Astrocyte (in vitro differentiated cells and primary cell): ENCODE measurements at regions not wholly inside any gene's neighbourhood (a gene's known extent, or its start where the extent isn't known, plus 50 kb on each side); places are given as distances from the start of the nearest gene placed in this dataset.

ENCODE experiments used
- DNase-seq: peaks from one replicate; pipeline ENCODE4 v3.0.0-alpha.2; 2010; ENCODE audit warnings: low read depth
- FAIRE-seq: peaks from 2 replicates; lab custom pipeline; 2011; peaks lifted over from hg19 to GRCh38; lab: Jason Lieb, UNC
- H2AFZ ChIP-seq: 2 replicates; pipeline ENCODE4 v1.6.0; 2012; ENCODE audit warnings: low read depth, low read length, inconsistent platforms
- H3K27ac ChIP-seq: 2 replicates; pipeline ENCODE4 v1.5.1; 2011; ENCODE audit warnings: low read depth, low read length, inconsistent platforms
- H3K27me3 ChIP-seq: 2 replicates; pipeline ENCODE4 v1.6.0; 2011; ENCODE audit warnings: low read length, inconsistent platforms; ENCODE audit not compliant: insufficient read depth
- H3K36me3 ChIP-seq: 2 replicates; pipeline ENCODE4 v1.5.1; 2011; ENCODE audit warnings: low read length, inconsistent platforms; ENCODE audit not compliant: insufficient read depth
- H3K4me1 ChIP-seq: 2 replicates; pipeline ENCODE4 v1.5.1; 2011; ENCODE audit warnings: low read length, inconsistent platforms; ENCODE audit not compliant: insufficient read depth
- H3K4me2 ChIP-seq: 2 replicates; pipeline ENCODE4 v1.6.0; 2012; ENCODE audit warnings: low read length, inconsistent platforms
- H3K4me3 ChIP-seq: 2 replicates; pipeline ENCODE4 v1.5.1; 2011; ENCODE audit warnings: low read depth, mild to moderate bottlenecking, low read length, inconsistent platforms; ENCODE audit not compliant: insufficient read depth
- H3K79me2 ChIP-seq: 2 replicates; pipeline ENCODE4 v1.6.0; 2012; ENCODE audit warnings: mild to moderate bottlenecking, low read length, inconsistent platforms; ENCODE audit not compliant: insufficient read depth
- H3K9ac ChIP-seq: 2 replicates; pipeline ENCODE4 v1.6.0; 2012; ENCODE audit warnings: mild to moderate bottlenecking, low read length, inconsistent platforms
- H3K9me3 ChIP-seq: 2 replicates; pipeline ENCODE4 v1.5.1; 2012; ENCODE audit warnings: low read depth, mild to moderate bottlenecking, low read length, inconsistent platforms; ENCODE audit not compliant: insufficient read depth
- H4K20me1 ChIP-seq: 2 replicates; pipeline ENCODE4 v1.6.0; 2012; ENCODE audit warnings: low read length, inconsistent platforms; ENCODE audit not compliant: insufficient read depth
- H3K27ac Mint-ChIP-seq: one replicate; pipeline ENCODE4 v1.8.0; 2021; ENCODE audit warnings: mild to moderate bottlenecking, mixed read lengths; ENCODE audit not compliant: unreplicated experiment
- H3K27me3 Mint-ChIP-seq: one replicate; pipeline ENCODE4 v1.8.0; 2021; ENCODE audit warnings: low read depth, mixed read lengths; ENCODE audit not compliant: unreplicated experiment
- H3K36me3 Mint-ChIP-seq: one replicate; pipeline ENCODE4 v1.8.0; 2021; ENCODE audit warnings: low read depth, mixed read lengths; ENCODE audit not compliant: unreplicated experiment
- H3K4me1 Mint-ChIP-seq: one replicate; pipeline ENCODE4 v1.8.0; 2021; ENCODE audit warnings: low read depth, mixed read lengths; ENCODE audit not compliant: unreplicated experiment
- H3K4me3 Mint-ChIP-seq: one replicate; pipeline ENCODE4 v1.8.0; 2021; ENCODE audit warnings: mild to moderate bottlenecking, moderate library complexity, mixed read lengths; ENCODE audit not compliant: unreplicated experiment
- H3K9me3 Mint-ChIP-seq: one replicate; pipeline ENCODE4 v1.8.0; 2021; ENCODE audit warnings: mild to moderate bottlenecking, mixed read lengths; ENCODE audit not compliant: unreplicated experiment
- EZH2 ChIP-seq: IDR thresholded peaks from 2 replicates; pipeline ENCODE4 v1.6.1; 2012; ENCODE audit warnings: mild to moderate bottlenecking, low read length, inconsistent platforms; ENCODE audit not compliant: insufficient read depth
- TF ChIP-seq, protein P1 (sequence below): IDR thresholded peaks from 2 replicates; pipeline ENCODE4 v1.5.1; 2011; ENCODE audit warnings: low read depth, mild to moderate bottlenecking, inconsistent platforms, low read length, moderate library complexity; ENCODE audit not compliant: insufficient read depth

DNA sequence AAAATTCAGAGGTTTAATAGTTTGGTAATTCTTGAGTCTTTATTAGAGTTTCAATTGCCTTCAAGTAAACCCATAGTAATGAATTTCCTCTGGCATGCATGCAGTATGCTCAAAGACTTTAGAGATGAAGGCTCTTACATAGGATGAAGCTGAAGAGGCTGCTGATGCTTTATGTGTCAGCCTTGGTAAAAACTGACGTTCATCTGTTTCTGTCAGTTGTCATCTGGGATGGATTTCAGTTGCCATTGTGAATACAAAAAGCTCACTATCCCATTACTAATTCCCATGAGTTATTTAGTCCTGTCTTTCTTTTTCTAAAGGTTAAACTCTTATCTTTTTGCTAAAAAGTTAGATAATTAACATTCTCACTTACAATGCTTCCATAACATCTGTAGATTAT lies 136.9 kb upstream of the GBE1 start:
- no peaks in the 10 kb centered on the region for H3K36me3 Mint-ChIP-seq
- no peaks in the 10 kb centered on the region for H3K79me2 ChIP-seq
- H3K4me3 Mint-ChIP-seq = no peak overlapping the region
- no peak overlapping the region for H3K27ac Mint-ChIP-seq
- H3K4me3 ChIP-seq = no peak overlapping the region
- DNase-seq (no peak), FAIRE-seq (no peak)
- H3K27ac ChIP-seq = no peak overlapping the region
- H3K36me3 ChIP-seq = no peaks in the 10 kb centered on the region
- no peaks in the 10 kb centered on the region for H3K4me1 ChIP-seq
- no peak overlapping the region for H3K4me2 ChIP-seq
- H3K27me3 Mint-ChIP-seq = no peaks in the 10 kb centered on the region
- no peaks in the 10 kb centered on the region for H3K9me3 ChIP-seq
- H3K4me1 Mint-ChIP-seq = no peaks in the 10 kb centered on the region
- TF ChIP-seq EZH2 = no peak
- TF ChIP-seq, protein P1, sequence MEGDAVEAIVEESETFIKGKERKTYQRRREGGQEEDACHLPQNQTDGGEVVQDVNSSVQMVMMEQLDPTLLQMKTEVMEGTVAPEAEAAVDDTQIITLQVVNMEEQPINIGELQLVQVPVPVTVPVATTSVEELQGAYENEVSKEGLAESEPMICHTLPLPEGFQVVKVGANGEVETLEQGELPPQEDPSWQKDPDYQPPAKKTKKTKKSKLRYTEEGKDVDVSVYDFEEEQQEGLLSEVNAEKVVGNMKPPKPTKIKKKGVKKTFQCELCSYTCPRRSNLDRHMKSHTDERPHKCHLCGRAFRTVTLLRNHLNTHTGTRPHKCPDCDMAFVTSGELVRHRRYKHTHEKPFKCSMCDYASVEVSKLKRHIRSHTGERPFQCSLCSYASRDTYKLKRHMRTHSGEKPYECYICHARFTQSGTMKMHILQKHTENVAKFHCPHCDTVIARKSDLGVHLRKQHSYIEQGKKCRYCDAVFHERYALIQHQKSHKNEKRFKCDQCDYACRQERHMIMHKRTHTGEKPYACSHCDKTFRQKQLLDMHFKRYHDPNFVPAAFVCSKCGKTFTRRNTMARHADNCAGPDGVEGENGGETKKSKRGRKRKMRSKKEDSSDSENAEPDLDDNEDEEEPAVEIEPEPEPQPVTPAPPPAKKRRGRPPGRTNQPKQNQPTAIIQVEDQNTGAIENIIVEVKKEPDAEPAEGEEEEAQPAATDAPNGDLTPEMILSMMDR = no peak
- peaks cover 2% of the 10 kb centered on the region for H3K9me3 Mint-ChIP-seq
- no peak overlapping the region for H2AFZ ChIP-seq
- no peaks in the 10 kb centered on the region for H4K20me1 ChIP-seq
- H3K9ac ChIP-seq = no peak overlapping the region
- H3K27me3 ChIP-seq = no peaks in the 10 kb centered on the region

DNA sequence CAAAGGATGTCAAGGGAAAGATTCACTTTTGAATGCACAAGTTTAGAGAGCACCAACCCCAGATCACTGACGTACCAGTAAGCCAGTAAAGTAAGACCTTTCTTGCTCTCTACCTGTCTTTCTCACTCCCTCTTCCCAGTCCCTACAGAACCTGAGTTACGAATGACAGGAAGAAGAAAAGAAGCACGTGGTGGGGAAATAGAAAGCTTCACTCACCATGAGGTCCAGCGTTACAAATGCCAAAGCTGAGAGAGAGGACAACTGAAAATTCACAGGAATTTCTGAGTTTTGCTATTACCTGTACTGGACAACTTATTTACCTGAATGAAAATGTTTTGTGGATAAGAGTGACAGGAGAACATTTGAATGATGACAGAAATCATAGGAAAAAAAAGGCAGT lies 133.2 kb upstream of the GBE1 start:
- FAIRE-seq (no peak), DNase-seq (no peak)
- Histone ChIP-seq H3K27me3 (no peaks in the 10 kb centered on the region), H3K4me2 (no peak overlapping the region), H3K79me2 (no peaks in the 10 kb centered on the region), H3K27ac (no peak overlapping the region), H3K4me3 (no peak overlapping the region), H3K4me1 (no peaks in the 10 kb centered on the region), H4K20me1 (no peaks in the 10 kb centered on the region), H3K9me3 (no peaks in the 10 kb centered on the region), H3K36me3 (no peaks in the 10 kb centered on the region), H3K9ac (no peak overlapping the region), H2AFZ (no peak overlapping the region)
- Mint-ChIP-seq H3K27ac (no peak overlapping the region), H3K4me3 (no peak overlapping the region), H3K4me1 (no peaks in the 10 kb centered on the region), H3K9me3 (peaks cover 2% of the 10 kb centered on the region), H3K27me3 (no peaks in the 10 kb centered on the region), H3K36me3 (no peaks in the 10 kb centered on the region)
- no peak for TF ChIP-seq EZH2
- TF ChIP-seq, protein P1 = no peak

DNA sequence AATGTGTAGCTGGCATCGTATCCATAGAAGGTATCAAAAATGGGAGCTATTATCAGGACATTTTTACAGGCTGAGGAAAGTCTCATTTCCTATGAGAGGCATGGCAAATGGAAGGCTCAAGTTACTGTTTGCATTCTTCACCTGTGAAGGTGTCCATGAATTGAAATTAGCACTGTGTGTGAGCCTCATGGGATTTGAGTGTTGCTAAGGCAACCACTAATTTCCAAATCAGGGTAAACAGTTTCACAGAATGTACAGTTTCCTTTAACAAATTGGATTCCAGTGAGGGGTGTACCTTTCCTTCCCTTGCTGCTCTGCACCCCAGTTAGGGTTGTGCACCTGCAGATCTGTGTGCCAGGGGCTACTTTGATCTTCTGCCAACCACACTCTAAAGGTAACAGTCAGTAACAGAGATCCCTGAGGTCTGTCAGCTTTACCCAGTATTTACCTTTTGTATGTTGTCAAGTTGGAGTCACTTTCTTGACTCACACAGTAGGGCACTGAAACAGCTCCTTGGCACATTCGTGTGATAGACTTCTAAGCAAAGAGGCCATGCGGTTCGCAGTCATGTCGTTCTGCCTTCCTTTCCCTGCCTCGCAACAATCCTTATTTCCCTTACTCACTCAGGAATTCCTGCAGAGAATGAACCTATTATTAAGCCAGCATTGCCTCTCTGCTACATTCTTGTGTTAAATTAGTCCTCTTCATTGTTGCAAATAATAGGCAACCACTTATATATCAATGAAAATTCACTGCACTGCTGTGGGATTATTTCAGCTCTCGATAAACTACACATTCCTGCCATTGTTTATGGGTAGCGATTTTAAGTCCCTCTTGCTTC lies 129.8 kb upstream of the GBE1 start:
- no peak for DNase-seq
- H3K4me3 ChIP-seq = no peak overlapping the region
- TF ChIP-seq EZH2 = no peak
- TF ChIP-seq, protein P1 = no peak
- no peak overlapping the region for H3K9ac ChIP-seq
- no peaks in the 10 kb centered on the region for H3K27me3 Mint-ChIP-seq
- H3K4me2 ChIP-seq = no peak overlapping the region
- H3K9me3 ChIP-seq = no peaks in the 10 kb centered on the region
- no peaks in the 10 kb centered on the region for H3K4me1 ChIP-seq
- no peaks in the 10 kb centered on the region for H4K20me1 ChIP-seq
- H3K9me3 Mint-ChIP-seq = peaks cover 2% of the 10 kb centered on the region
- no peaks in the 10 kb centered on the region for H3K36me3 ChIP-seq
- H3K27ac ChIP-seq = no peak overlapping the region
- no peak overlapping the region for H3K4me3 Mint-ChIP-seq
- no peak overlapping the region for H2AFZ ChIP-seq
- no peaks in the 10 kb centered on the region for H3K36me3 Mint-ChIP-seq
- no peaks in the 10 kb centered on the region for H3K79me2 ChIP-seq
- H3K27me3 ChIP-seq = no peaks in the 10 kb centered on the region
- H3K4me1 Mint-ChIP-seq = peaks cover under 1% of the 10 kb centered on the region
- H3K27ac Mint-ChIP-seq = no peak overlapping the region
- FAIRE-seq = no peak
